ENCODE measurements at regions not wholly inside any gene's neighbourhood (a gene's known extent, or its start where the extent isn't known, plus 50 kb on each side); places are given as distances from the start of the nearest gene placed in this dataset.

DNA sequence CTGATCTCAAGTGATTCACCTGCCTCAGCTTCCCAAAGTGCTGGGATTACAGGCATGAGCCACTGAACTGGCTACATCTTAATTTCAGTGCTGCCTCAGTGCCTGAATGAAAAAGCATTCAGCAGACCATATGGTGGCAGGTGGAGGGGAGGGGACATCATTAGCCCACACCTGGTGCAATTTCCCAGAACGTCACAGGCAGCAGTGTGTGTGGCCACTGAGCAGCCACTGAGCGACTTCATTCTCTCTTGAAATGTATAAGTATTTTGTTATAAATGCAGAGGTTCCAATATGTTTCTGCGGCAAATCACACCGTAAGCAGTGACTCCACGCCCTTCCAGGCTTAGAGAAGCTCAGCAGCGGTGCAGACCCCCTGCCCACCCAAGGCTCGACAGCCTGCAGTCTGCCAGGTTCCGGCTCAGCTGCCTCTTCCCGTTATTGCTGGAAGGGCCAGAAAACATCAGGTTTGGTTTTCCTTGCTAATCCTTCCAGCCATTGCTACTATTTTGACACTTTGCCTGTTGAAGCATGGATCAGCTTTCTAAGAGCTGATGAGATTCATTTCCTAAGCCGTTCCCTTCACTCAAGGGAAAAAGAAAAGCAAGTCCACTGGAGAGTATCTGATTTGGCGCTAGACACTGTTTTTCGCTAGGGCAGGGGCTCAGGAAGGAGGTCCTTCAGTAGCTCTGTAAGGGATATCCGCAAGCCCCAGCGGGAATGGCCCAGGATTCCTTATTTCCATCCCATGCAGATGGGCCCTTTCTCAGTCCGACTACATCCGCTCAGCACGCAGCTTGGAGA lies 250.7 kb downstream of the VAPA start:
- Histone ChIP-seq H3K9me1 (ENCODE audit: control insufficient read depth, extremely low read depth, insufficient read depth, low read length) (no peaks in the 10 kb centered on the region), H3K36me3 (ENCODE audit: control insufficient read depth in 2 of 2, extremely low read depth in 1 of 2, insufficient read depth in 2 of 2, low read length in 2 of 2) (no peaks in the 10 kb centered on the region), H3K4me1 (ENCODE audit: control insufficient read depth, extremely low read depth, insufficient read depth, low read length) (peaks cover 12% of the 10 kb centered on the region), H3K79me2 (ENCODE audit: control insufficient read depth, insufficient read depth, low read length) (no peaks in the 10 kb centered on the region), H3K27ac (ENCODE audit: control insufficient read depth, insufficient read depth, low read length) (no peak overlapping the region), H4K20me1 (ENCODE audit: control insufficient read depth, extremely low read depth, insufficient read depth, low read length) (no peaks in the 10 kb centered on the region), H3K4me3 (ENCODE audit: control insufficient read depth in 2 of 3, extremely low read depth in 1 of 3, insufficient read depth in 2 of 3, low read depth in 1 of 3, low read length in 3 of 3) (no peak overlapping the region), H3K9ac (ENCODE audit: control insufficient read depth, extremely low read depth, insufficient read depth, low read length) (no peak overlapping the region), H3K9me3 (ENCODE audit: control insufficient read depth, low read depth, low read length) (no peaks in the 10 kb centered on the region), H2AFZ (ENCODE audit: control insufficient read depth, low read length) (no peak overlapping the region), H3K4me2 (ENCODE audit: control insufficient read depth, extremely low read depth, insufficient read depth, low read depth, low read length) (no peak overlapping the region), H3K27me3 (ENCODE audit: control insufficient read depth, extremely low read depth, insufficient read depth, low read length) (no peaks in the 10 kb centered on the region)
- TF ChIP-seq EZH2 (IDR thresholded peaks at IDR 0.05; ENCODE audit: low read length): no peak
- TF ChIP-seq, protein P1, sequence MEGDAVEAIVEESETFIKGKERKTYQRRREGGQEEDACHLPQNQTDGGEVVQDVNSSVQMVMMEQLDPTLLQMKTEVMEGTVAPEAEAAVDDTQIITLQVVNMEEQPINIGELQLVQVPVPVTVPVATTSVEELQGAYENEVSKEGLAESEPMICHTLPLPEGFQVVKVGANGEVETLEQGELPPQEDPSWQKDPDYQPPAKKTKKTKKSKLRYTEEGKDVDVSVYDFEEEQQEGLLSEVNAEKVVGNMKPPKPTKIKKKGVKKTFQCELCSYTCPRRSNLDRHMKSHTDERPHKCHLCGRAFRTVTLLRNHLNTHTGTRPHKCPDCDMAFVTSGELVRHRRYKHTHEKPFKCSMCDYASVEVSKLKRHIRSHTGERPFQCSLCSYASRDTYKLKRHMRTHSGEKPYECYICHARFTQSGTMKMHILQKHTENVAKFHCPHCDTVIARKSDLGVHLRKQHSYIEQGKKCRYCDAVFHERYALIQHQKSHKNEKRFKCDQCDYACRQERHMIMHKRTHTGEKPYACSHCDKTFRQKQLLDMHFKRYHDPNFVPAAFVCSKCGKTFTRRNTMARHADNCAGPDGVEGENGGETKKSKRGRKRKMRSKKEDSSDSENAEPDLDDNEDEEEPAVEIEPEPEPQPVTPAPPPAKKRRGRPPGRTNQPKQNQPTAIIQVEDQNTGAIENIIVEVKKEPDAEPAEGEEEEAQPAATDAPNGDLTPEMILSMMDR (optimal IDR thresholded peaks at IDR 0.05 in 1 of 3, IDR thresholded peaks at IDR 0.05 in 1 of 3, conservative IDR thresholded peaks at IDR 0.05 in 1 of 3; ENCODE audit: extremely low read depth in 1 of 3, insufficient read depth in 2 of 3, low read length in 3 of 3): no peak
- no peak for DNase-seq (ENCODE audit: low read depth, low spot score)
- FAIRE-seq: no peak
- dilution Hi-C loops (cut with MboI; ENCODE audit: extremely low pct_ligation_motif_present, low sequenced_read_pairs): no loop called here

DNA sequence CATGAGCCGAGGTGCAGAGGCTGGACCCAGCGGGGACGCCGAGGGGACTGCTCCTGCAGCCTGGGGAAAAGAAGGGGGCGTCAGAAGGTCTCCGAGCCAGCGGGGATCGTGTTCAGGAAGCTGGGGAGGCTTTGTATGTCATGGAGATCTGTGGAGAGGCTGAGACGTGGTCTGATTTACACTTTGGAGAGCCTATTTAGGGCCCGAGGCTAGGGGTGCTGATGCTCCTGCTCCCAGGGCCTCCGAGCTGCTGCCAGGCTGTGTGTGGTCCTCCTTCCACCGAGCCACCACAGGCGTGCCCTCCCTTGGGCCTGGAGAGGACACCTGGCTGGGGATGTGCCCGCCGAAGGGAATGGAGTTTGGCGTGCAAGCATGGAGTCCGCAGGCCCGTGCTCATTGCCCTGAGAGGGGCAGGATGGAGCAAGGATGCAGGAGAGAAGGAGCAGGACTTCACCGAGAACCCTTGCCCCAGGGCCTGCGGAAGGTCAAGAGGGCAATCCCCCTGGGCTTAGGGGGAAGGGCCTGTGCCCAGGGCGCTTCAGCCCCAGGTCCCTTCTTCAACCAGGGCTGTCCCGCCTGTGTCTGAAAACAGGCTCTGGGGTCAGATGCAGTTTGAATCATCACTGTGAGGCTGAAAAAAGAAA lies 252.5 kb downstream of the VAPA start:
- dilution Hi-C loops (cut with MboI; ENCODE audit: extremely low pct_ligation_motif_present, low sequenced_read_pairs): no loop called here
- no peak overlapping the region for H2AFZ ChIP-seq (ENCODE audit: control insufficient read depth, low read length)

More for the DNA sequence above, 252.5 kb downstream of the VAPA start:
- TF ChIP-seq, protein P1 (optimal IDR thresholded peaks at IDR 0.05 in 1 of 3, IDR thresholded peaks at IDR 0.05 in 1 of 3, conservative IDR thresholded peaks at IDR 0.05 in 1 of 3; ENCODE audit: extremely low read depth in 1 of 3, insufficient read depth in 2 of 3, low read length in 3 of 3): no peak
- no peak for TF ChIP-seq EZH2 (IDR thresholded peaks at IDR 0.05; ENCODE audit: low read length)
- Histone ChIP-seq H3K4me2 (ENCODE audit: control insufficient read depth, extremely low read depth, insufficient read depth, low read depth, low read length) (no peak overlapping the region), H4K20me1 (ENCODE audit: control insufficient read depth, extremely low read depth, insufficient read depth, low read length) (no peaks in the 10 kb centered on the region), H3K36me3 (ENCODE audit: control insufficient read depth in 2 of 2, extremely low read depth in 1 of 2, insufficient read depth in 2 of 2, low read length in 2 of 2) (no peaks in the 10 kb centered on the region), H3K9me1 (ENCODE audit: control insufficient read depth, extremely low read depth, insufficient read depth, low read length) (no peaks in the 10 kb centered on the region), H3K9ac (ENCODE audit: control insufficient read depth, extremely low read depth, insufficient read depth, low read length) (no peak overlapping the region), H3K4me1 (ENCODE audit: control insufficient read depth, extremely low read depth, insufficient read depth, low read length) (peaks cover 12% of the 10 kb centered on the region), H3K79me2 (ENCODE audit: control insufficient read depth, insufficient read depth, low read length) (no peaks in the 10 kb centered on the region), H3K4me3 (ENCODE audit: control insufficient read depth in 2 of 3, extremely low read depth in 1 of 3, insufficient read depth in 2 of 3, low read depth in 1 of 3, low read length in 3 of 3) (no peak overlapping the region), H3K9me3 (ENCODE audit: control insufficient read depth, low read depth, low read length) (no peaks in the 10 kb centered on the region), H3K27me3 (ENCODE audit: control insufficient read depth, extremely low read depth, insufficient read depth, low read length) (no peaks in the 10 kb centered on the region), H3K27ac (ENCODE audit: control insufficient read depth, insufficient read depth, low read length) (no peak overlapping the region)
- FAIRE-seq: no peak
- no peak for DNase-seq (ENCODE audit: low read depth, low spot score)

All from keratinocyte (primary cell).